Pancreas (tissue), 10 donors: ENCODE measurements at regions not wholly inside any gene's neighbourhood (a gene's known extent, or its start where the extent isn't known, plus 50 kb on each side); places are given as distances from the start of the nearest gene placed in this dataset.

Experiments used
- ATAC-seq, 4 donors: fragments of 200-7000 bp; cut with Tn5 transposase; one replicate each; pipeline versions ENCODE4 v1.8.0 to v1.9.1; 2020; ENCODE audit warnings: mild to moderate bottlenecking in 4 of 4, moderate library complexity in 4 of 4
- DNase-seq, 6 donors: peaks; one replicate each; pipeline ENCODE4 v3.0.0-alpha.2; 2020
- FAIRE-seq: peaks from 2 replicates; lab custom pipeline; 2012; peaks lifted over from hg19 to GRCh38; lab: Jason Lieb, UNC
- H3K27ac ChIP-seq, 4 donors: fragments of 200-600 bp; sonication (generic); 1 replicate in 3 of 4; 2 replicates in 1 of 4; pipeline versions ENCODE4 v1.5.0 to v1.8.0; 2020
- H3K27me3 ChIP-seq, 4 donors: fragments of 200-600 bp; one replicate each; pipeline ENCODE4 v1.8.0; 2021
- H3K36me3 ChIP-seq, 3 donors: fragments of 200-600 bp; sonication (generic) in 1 of 3; one replicate each; pipeline versions ENCODE4 v1.5.0 to v1.8.0; 2020 to 2021
- H3K4me1 ChIP-seq, 3 donors: fragments of 200-600 bp; one replicate each; pipeline ENCODE4 v1.8.0; 2021
- H3K4me3 ChIP-seq, 4 donors: fragments of 200-600 bp; sonication (generic) in 2 of 4; one replicate each; pipeline versions ENCODE4 v1.5.0 to v1.8.0; 2020 to 2021
- H3K9me3 ChIP-seq, 4 donors: fragments of 200-600 bp; one replicate each; pipeline ENCODE4 v1.8.0; 2021
- WGBS, 2 donors: extraction: QIAGEN DNeasy Blood & Tissue Kit; methylation state at CpG; one replicate each; pipeline ENCODE4 v1.1.7; 2013; 5-methylcytosine and 5-hydroxymethylcytosine counted together
- intact Hi-C, 3 donors: fragments of 100-400 bp; cut with DNase I; formaldehyde crosslinking; loops; one replicate each; pipeline versions ENCODE4 v1.11.1 to v1.14.2; 2022
- TF ChIP-seq, protein P1 (sequence below), 4 donors: fragments of 200-600 bp; sonication (generic) in 3 of 4; IDR thresholded peaks; one replicate each; pipeline versions ENCODE4 v1.5.0 to v1.8.0; 2021; ENCODE audit warnings: antibody characterized with exemption in 4 of 4
- donor health status: healthy with polysubstance abuse.
- donor health status: DM: no; HTN: no; CAD: no; lungs with moderate emphysema.
- donor health status: DM: no; HTN: no; CAD: no.
- donor health status: control.
- donor health status: control.
- donor health status: Bipolar disorder and iron deficiency.
- donor health status: DM: yes; HTN: yes; CAD: no.
- donor health status: DM: no; HTN: no; CAD: no.
- donor health status: DM: no; HTN: no; CAD: no.
- donor health status: DM: yes; HTN: yes; CAD: no.

DNA sequence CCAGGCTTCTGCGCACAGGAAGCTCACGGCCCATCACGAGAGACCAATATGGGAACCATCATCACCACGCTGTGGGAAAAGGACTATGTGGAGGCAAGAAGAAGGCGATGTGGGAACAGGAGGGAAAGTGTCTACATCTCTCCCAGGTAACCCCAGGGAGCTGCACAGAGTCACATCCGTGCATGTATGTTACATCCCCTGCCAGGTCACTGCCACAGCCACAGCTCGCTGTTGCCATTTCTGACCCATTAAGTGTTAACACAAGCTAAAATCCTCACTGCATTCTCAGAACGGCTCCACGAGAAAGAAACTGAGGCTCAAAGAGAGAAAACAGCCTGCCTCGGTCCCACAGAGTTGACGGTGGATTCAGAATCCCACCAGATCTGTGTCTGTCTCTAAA is 319.1 kb downstream of the FOXL1 start:
- Histone ChIP-seq H3K27me3 (peaks cover 0 to 8% (median 2%) of the 10 kb centered on the region in 4 donors), H3K4me1 (no peaks in the 10 kb centered on the region), H3K36me3 (no peaks in the 10 kb centered on the region), H3K9me3 (no peaks in the 10 kb centered on the region), H3K27ac (no peak overlapping the region), H3K4me3 (no peak overlapping the region)
- ATAC-seq = no peak
- WGBS, 2 donors = 79 to 81% methylated on average over 11 of the region's 11 CpGs
- TF ChIP-seq, protein P1, sequence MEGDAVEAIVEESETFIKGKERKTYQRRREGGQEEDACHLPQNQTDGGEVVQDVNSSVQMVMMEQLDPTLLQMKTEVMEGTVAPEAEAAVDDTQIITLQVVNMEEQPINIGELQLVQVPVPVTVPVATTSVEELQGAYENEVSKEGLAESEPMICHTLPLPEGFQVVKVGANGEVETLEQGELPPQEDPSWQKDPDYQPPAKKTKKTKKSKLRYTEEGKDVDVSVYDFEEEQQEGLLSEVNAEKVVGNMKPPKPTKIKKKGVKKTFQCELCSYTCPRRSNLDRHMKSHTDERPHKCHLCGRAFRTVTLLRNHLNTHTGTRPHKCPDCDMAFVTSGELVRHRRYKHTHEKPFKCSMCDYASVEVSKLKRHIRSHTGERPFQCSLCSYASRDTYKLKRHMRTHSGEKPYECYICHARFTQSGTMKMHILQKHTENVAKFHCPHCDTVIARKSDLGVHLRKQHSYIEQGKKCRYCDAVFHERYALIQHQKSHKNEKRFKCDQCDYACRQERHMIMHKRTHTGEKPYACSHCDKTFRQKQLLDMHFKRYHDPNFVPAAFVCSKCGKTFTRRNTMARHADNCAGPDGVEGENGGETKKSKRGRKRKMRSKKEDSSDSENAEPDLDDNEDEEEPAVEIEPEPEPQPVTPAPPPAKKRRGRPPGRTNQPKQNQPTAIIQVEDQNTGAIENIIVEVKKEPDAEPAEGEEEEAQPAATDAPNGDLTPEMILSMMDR (IDR thresholded peaks at IDR 0.05) = no peak
- no peak for DNase-seq
- intact Hi-C loops = no loop called here
- no peak for FAIRE-seq

DNA sequence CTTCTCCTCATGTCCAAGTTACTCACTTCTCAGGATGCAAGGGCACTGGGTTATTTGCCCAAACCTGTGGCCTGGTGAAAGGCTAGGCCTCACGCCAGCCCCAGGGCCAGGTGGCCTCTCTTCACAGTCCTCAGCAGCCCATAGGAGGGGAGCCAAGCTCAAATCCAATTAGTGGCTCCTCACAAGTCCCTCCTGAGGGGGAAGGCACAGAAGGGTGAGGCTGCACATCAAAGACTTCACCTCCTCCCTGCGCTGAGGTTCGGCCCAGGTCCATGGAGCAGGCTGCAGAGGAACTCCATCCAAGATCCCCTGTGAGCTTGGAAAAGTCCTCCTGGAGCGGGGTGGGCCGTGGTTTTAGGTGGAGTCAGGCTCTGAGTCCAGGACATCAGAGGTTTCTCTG is 320.0 kb downstream of the FOXL1 start:
- Histone ChIP-seq H3K36me3 (no peaks in the 10 kb centered on the region), H3K4me1 (no peaks in the 10 kb centered on the region), H3K27ac (no peak overlapping the region), H3K9me3 (no peaks in the 10 kb centered on the region), H3K27me3 (peaks cover 0 to 3% (median 0%) of the 10 kb centered on the region in 4 donors), H3K4me3 (no peak overlapping the region)
- FAIRE-seq = no peak
- no peak for ATAC-seq
- WGBS, 2 donors = 79 to 84% methylated on average over 5 of the region's 5 CpGs
- intact Hi-C loops = no loop called here
- TF ChIP-seq, protein P1 (IDR thresholded peaks at IDR 0.05) = no peak
- DNase-seq = no peak

DNA sequence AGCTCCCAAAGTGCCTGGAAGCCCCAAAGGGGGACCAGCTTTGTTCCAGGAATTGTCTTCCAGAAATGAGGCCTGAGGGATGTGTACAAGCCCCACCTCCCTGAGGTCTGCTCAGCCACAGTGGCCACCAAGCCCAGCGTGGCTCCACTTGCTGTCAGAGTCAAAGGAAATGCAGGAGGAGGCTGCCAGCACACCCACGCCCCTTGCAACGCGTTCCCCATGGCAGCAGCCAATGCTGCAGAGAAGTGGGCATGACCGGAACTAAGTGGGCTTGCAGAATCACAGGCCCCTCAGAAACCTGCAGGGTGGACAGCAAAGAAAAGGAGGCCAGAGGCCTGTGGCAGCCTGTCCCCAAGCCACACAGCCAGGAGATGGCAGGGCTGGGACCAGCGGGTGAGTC is 320.8 kb downstream of the FOXL1 start:
- TF ChIP-seq, protein P1 (IDR thresholded peaks at IDR 0.05) = no peak
- Histone ChIP-seq H3K9me3 (no peaks in the 10 kb centered on the region), H3K36me3 (no peaks in the 10 kb centered on the region), H3K4me3 (no peak overlapping the region), H3K4me1 (no peaks in the 10 kb centered on the region), H3K27me3 (no peaks in the 10 kb centered on the region), H3K27ac (no peak overlapping the region)
- 77 to 83% methylated on average over 6 of the region's 6 CpGs for whole genome bisulfite sequencing, 2 donors
- no peak for FAIRE-seq
- DNase-seq = no peak
- no peak for ATAC-seq
- intact Hi-C loops = no loop called here

DNA sequence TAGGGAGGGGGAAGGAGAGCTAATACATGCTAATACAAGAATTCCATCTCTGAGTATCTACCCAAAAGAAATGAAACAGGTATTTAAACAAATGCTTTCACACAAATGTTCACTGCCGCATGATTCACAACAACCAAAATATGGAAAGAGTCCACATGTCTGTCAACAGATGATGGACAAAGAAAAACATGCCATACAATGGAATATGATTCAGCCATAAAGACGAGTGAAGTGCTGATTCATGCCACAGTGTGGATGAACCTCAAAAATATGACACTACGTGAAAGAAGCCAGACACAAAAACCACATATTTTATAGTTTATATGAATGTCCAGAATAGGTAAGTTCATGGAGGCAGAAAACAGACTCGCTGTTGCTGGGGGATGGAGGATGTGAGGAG is 321.4 kb downstream of the FOXL1 start:
- Histone ChIP-seq H3K36me3 (no peaks in the 10 kb centered on the region), H3K4me3 (no peak overlapping the region), H3K27ac (no peak overlapping the region), H3K27me3 (no peaks in the 10 kb centered on the region), H3K9me3 (no peaks in the 10 kb centered on the region), H3K4me1 (no peaks in the 10 kb centered on the region)
- TF ChIP-seq, protein P1 (IDR thresholded peaks at IDR 0.05) = no peak
- 81 to 84% methylated on average over 4 of the region's 4 CpGs for WGBS, 2 donors
- no peak for ATAC-seq
- intact Hi-C loops = no loop called here
- DNase-seq = no peak
- no peak for FAIRE-seq

DNA sequence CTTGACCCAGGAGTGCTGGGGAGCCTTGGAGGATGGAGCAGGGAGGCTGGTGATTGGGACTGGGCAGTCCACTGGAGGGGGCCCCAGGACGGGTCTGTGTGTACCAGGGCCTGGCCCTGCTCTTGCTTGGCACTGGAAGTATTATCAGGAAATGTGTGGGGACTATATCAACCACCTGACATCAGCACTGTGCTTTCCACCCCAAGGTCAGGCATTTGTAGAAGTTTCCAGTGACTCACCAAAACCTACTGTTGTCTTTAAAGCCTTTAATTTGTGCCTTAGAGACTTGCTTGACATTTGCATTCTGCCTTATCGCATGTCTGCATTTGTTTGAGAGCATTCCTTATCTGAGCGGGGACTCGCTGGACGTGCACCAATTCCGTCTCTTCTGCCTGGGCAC is 323.1 kb downstream of the FOXL1 start:
- Histone ChIP-seq H3K4me3 (no peak overlapping the region), H3K9me3 (no peaks in the 10 kb centered on the region), H3K27ac (no peak overlapping the region), H3K36me3 (no peaks in the 10 kb centered on the region), H3K4me1 (no peaks in the 10 kb centered on the region), H3K27me3 (no peaks in the 10 kb centered on the region)
- 16 to 19% methylated on average over 6 of the region's 6 CpGs for WGBS, 2 donors
- TF ChIP-seq, protein P1 (IDR thresholded peaks at IDR 0.05) = no peak
- peak; percentile 75 to 91 (median 84) for ATAC-seq
- intact Hi-C loops = no loop called here
- no peak for FAIRE-seq
- peak in 3 of 6 donors; percentile 5 to 45 (median 34) for DNase-seq
